Occipital lobe (tissue), 1 donor: ENCODE measurements at regions not wholly inside any gene's neighbourhood (a gene's known extent, or its start where the extent isn't known, plus 50 kb on each side); places are given as distances from the start of the nearest gene placed in this dataset.

Source experiments
- DNase-seq: peaks from one replicate; lab custom pipeline; 2025; lab: John Stamatoyannopoulos, UW

DNA sequence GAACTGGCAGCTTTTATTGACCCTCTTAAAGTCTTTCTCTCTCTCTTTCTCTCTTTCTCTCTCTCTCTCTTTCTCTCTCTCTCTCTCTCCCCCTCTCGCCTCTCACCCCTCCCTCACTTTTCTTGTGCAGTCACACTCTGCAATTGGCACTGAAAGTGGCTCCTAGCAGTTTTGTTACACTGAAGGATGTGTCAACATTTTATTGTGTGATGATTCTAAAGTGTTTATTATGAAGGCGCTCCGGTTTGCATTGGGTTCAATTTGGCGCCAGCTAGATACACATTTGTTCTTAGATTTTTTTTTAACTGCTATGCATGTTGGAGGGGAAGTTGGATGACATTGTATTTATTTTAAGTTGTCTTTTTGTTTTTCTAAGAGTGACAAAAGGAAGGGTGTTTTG lies 64.0 kb upstream of the CHRM3 start:
- no peak for DNase-seq

DNA sequence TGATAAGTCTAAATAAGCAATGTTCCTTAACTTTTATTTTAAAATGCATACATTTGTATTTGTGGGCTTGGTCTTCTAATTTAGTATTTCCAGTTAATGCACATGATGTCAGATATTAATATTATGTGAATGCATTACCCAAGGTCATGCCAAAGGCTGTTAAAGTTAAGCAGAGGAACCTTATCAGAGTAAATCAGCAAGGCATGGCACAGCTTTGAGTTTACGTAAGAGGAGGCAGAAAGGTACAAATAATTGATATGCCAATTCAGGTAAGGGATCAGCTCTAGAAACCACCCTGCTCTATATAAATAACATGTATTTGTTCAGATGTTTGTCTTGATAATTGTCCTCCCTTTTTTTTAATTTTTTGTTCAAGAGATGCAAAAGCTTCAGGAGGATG lies 64.5 kb upstream of the CHRM3 start:
- no peak for DNase-seq

DNA sequence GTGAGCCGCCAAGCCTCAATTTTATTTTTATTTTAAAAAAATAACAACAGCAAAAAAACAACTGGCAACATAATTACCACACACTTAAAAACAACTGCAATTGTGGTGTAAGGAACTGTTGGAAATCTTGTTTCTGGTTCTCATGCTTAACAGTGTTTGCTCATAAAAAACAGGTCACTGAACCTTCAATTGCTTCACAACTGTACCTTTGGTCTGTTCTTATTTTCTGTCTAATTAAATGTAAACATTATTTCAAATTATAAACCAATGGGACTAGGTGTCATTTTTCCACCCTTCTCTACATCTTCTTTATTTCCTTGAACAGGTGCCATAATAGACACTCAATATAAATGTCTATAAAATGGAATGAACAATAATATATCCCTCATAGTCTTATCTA lies 68.4 kb upstream of the CHRM3 start:
- DNase-seq = no peak

DNA sequence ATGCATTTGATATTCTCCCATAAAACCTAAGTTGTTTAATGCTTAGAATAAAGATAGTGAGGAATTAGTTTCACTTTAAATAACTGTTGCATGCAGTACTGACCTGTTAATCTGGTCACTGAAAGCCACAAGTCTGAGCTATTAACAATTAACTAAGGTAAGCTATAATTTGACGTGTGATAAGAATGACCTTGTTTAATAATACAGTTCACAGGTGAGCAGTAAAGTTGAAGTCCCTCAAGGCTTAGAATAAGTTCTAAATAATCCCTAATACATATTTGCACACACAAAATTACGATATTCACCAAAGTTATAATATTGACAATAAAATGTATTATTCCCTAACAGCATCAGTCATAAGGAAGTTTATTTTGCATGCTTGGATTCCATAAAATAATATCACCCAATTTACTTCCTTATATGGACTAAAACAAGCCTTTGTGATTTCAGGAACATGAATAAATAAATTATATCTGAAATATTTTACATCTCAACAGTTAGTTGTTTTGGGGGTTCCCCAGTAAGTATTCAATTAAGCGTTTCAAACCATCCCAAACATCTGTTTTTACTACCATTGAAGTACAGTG lies 70.6 kb upstream of the CHRM3 start:
- DNase-seq = no peak

DNA sequence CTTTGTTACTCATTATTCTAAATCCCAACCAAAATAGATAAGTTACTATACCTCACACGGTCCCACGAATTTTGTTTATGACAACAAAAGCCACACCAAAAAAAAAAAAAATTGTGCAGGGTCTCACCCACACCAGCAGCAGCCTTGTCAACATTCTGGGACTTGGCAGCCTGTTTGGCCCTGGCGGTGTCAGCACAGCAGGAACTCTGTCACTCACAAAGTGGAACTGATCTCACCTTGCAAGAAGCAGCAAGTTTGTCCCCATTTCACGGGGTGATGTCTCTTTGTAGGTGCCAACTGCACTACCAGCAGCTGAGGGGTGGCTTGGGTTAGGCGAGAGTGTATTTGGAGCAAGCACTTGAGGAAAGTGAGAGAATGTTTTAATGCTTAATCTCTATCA lies 75.0 kb upstream of the CHRM3 start:
- no peak for DNase-seq

DNA sequence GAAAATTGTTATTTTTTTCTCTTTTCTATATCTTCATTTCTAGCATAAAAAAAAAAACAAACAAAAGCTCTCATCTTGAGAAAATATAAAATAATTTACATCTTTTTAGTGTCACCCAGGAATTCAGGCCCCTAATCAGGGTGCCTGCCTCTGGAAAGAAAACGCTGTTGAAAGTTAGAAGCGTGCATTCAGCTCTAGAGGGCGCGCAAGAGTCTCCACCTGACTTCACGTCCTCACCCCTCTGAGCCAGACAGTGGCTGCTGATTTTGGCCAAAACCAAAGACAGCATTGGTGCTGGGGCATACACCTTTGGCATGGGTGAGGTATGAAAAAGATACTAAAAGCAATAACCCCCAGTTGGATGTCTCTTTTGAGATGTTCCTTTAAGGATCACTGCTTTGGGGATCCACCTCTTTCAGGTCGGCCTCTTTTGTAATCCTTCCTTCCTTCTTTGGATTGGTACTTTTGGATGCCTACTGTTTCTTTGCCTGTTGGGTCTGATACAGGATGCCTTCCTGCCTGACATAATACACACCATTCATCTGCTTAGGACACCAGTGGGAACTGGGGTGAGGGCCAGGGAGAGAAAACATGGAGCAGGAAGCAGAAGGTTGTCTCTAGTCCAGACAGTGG lies 77.6 kb upstream of the CHRM3 start:
- no peak for DNase-seq

DNA sequence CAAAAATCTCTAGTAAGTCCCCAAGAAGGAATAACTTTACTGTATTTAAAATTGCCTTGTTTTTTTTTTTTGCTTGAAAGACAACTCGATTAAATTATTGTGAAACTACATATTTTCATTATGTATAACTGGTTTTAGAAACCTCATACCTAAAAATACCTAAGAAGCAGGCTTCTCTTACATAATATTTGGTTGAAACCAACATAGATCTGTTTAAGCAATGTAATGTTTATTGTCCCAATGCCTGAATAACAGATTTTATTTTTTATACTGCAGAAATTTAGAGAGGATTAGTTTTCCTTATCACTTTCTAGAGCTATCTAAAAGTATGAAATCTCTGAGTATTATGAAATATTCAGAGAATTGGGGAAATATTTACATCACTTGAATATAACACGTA lies 78.5 kb upstream of the CHRM3 start:
- no peak for DNase-seq

DNA sequence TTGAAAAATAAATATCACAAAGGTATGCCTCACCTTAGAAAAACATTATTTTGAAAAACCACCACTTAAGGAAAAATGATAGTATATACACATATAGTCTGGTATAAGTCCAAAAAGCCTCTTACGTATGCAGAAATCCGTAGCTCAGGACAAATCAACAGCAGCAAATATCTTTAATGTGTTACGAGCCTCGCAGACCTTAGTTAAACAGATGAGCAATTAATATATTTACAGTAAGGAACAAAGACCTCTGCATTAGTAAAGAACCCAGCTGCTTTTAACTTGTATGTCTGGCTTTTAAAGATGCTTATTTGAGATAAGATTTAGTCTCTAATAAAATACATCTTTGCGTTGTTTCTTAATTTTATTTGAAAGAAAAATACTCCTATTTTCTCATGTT lies 79.9 kb upstream of the CHRM3 start:
- DNase-seq = no peak

DNA sequence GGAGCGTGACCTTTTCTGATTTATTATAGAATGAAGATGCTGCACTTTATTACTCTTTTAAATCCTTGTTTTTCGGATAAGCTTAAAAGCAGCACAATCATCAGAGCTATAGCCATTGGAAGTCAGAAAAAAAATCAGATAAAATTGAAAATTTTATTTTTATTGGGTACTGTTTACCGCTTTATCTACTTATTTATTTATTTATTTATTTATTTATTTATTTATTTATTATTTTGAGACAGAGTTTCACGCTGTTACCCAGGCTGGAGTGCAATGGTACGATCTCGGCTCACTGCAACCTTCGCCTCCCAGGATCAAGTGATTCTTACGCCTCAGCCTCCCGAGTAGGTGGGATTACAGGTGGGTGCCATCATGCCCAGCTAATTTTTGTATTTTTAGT lies 83.1 kb upstream of the CHRM3 start:
- no peak for DNase-seq

DNA sequence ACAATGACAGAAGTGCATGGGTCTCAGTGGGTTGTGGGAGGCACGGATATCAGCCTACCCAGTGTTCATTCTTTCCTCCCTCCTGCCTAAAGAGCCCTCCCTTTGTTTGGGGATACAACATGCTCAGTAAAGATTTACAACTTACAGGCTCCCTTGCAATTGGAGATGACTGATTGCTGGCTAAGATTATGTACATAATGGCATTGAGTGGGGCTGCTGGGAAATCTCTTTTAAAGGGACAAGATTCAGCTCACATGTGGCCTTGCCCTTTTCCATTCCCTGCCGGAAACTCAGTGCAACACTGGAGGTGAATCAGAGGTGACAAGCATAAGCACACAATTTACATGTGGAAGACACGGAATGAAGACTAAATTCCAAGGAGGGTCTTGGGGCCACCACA lies 83.7 kb upstream of the CHRM3 start:
- no peak for DNase-seq

DNA sequence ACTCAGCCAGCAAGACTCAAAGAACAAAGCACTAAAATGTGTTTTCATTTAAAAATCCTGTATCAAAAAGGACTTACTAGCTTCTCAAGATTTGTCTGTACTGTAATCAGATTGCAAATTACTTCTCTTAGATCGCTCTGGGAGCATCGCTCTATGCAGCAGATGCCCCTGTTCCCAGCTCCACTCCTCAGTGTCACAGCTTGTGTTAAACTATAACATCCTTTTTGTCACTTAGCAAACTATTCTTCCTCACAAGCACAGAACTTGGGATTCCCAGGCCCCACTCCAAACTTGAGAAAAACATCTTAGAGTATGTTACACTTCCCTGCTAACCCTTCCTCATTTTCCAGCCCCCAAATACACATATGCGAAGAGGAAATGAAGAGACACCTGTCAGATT lies 85.1 kb upstream of the CHRM3 start:
- no peak for DNase-seq

DNA sequence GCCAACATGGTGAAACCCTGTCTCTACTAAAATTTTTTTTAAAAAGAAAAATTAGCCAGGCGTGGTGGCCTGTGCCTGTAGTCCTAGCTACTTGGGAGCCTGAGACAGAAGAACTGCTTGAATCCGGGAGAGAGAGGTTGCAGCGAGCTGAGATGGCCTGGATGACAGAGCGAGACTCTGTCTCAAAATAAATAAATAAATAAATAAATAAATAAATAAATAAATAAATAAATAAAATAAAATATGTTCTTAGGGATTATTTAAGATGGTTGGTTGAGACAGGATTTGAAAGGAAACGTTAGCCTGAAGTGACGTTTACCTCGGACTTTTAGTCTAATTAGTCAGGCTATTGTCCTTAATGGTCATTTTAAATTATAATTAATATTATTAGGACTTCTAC lies 88.5 kb upstream of the CHRM3 start:
- no peak for DNase-seq

DNA sequence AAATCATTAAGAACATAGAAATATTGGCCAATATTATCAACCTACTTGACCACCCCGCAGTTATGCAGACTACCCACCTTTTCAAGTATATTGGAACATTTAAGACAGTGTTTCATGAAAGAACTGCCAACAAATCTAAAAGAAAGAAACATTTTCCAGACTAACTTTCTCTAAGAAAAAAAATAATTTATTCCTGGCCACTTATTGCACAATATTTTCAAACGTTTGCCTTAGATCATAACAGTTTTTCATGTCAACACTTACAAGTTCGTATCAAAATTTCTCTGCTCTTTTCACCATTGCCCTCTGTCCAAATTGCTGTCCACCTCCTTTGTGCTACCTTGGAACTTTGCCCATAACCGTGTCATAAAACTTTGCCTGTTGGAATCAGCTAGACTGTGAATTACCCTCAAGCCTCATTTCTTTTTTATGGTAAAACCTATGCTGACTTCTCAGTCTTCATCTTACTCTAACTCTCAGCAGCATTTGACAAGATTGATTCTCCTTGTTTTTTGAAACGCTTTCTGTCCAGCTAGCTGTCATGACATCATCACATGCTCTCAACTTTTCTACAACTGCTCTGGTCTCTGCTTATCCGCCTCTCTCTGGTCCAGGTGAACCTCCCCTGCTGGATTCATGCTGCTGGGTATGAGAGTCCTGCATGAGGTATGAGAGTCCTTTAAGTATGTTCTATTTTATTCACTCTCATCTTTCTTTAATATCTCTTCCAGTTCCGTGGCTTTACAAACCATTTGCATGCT lies 92.8 kb upstream of the CHRM3 start:
- no peak for DNase-seq

DNA sequence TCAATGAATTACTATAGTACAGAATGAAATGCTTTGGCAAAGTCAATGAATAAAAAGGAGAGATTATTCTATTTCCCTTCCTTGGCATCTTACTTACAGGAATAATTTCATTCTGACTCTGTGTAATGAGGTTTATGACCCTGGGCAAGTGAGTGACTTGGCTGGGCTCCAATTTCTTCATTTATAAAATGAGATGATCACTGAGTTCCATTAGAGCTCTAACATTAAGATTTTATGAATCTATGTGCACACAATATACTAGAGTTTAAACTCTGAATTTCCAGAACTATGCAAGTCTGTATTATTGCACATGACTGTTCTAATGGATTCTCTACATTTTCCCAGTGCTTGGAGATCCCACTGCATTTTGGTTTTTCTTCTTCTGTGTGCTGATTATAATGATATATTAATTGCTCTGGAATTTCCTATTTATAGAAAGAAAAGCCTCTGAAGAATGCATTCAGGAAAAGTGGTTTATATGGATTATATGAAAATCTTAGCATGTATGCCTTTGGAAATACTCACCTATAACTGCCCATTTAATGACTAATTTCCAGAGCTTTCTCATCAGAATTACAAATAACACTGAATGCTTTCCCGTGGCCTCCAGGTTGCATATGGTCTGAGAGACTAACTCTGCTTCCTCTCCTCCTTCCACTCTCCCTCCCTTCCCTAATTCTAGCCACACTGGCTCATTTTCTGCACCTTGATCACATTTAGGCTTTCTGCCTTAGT lies 97.4 kb upstream of the CHRM3 start:
- DNase-seq = no peak

DNA sequence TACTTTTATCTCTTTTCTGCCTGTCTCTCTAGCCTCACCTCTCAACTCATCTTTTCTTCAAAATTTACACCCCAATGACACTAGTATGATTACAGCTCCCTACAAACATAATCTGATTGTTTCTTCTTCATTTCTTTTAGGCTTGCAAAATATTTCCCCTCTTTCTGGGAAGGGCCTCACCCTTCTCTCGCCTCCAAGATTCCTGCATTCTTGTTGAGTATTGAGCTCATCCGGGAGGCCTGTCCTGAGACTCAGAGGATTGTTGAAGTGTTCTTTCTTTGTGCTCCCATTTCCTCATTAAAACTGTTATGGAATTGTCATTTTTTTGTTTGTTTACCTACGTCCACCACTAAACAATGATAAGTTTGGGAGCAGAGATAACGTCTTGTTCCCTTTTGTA lies 99.1 kb upstream of the CHRM3 start:
- DNase-seq = no peak

DNA sequence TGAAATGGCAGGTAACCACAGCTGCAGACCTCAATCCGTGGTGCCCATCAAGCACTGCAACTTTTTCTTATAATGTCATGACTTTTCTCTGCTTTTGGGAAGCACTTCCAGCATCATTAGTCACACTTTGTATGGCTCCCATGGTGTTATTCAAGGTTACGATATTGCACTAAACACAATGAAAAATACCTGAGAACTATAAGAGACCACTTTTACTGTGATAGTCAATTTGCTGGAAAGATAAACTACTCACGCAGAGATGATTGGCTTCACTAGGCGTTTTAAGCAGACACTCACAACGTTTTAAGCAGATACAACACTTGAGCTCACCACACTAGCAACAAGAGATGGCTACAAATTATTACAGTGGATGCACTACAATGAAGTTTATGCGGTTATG lies 103.2 kb upstream of the CHRM3 start:
- no peak for DNase-seq

DNA sequence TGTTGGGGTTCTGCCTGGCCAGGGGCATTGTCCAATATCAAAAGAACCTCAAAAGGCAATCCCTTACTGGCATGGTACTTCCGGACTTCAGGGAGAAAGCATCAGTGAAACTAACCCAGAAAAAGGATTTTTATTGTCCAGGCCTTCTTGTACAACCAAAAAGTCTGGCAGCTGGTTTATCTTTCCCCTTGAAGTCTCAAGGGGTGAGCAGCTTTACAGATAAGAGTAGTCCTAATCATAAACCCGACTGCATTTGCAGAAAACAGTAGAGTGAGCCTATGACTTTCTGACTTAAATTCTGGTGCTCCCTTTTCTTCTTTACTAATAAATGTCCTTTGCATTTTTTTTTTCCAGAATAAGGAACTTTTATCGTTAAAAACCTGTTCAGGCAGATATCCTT lies 104.0 kb upstream of the CHRM3 start:
- no peak for DNase-seq

DNA sequence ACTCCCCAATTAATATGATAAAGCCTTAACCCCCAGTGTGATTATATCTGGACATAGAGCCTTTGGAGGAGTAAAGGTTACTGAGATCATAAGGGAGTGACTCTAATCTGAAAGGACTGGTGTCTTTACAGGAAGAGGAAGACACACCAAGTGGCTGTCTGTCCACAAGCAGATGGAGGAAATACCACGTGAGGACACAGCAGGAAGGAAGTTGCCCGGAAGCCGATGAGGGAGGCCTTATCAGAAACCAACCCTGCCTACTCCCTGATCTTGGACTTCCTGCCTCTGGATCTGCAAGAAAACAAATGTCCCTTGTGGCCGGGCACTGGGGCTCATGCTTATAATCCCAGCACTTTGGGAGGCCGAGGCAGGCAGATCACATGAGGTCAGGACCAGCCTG lies 110.3 kb upstream of the CHRM3 start:
- no peak for DNase-seq

DNA sequence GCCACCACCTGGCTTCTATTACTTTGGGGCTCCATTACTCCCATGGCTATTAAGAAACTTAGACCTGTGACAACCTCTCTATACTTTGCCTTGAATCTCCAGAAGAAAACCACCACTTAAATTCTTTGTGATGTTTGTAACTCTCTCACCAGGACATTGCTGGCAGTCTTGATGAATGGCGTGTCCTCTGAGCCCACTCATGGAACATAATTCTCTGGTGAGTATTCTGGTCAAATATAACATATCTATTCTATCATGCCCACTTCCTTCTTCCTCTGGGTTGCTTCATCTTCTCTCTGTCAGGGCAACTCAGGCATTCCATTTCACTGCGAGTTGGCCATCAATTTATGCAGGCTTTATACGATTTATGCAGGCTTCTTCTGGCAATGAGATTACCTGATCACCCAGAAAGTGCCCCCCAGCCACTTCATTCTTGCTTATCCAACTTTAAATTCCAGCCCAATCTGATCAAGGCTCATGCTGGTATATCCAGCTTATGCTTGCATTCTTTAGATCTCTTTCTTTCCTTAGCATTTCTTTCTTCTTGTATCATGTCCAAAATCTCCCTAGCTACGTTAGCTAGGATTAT lies 112.0 kb upstream of the CHRM3 start:
- no peak for DNase-seq

DNA sequence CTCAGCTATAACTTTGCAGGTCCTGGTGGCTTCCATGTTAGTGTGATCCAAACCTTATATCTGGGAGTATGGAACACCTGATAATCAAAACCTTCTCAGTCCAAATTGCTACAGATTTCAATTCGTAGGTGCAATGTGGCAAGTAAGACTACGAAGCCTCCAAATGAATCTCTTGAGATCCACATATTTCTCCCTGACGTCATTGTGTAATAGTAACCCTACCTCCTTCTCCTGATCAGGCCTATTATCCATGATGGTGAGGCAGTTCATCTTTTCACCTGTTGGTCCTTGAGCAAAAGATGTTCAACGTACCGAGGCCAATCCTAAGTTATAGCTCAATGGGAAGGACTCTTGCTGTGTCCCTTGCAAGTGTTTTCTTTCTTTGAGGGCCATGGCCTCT lies 115.9 kb upstream of the CHRM3 start:
- no peak for DNase-seq

DNA sequence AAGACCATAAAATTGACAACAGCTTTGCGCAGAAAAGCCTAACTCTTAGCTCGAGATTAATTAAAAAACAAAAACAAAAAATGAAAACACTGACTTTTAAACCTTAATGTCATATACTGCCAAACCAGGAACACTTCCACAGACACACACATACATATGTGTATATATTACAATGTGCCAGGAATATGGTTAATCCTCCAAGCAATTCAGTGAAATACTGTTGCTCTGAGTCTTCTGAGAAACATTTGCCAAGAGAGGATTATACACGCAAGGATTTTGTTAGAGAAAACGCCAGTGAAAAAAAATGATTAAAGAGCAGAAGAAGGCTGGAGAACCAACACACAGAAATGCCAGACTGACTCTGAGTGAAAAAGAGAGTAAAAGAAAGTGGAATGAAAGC lies 116.7 kb upstream of the CHRM3 start:
- no peak for DNase-seq

DNA sequence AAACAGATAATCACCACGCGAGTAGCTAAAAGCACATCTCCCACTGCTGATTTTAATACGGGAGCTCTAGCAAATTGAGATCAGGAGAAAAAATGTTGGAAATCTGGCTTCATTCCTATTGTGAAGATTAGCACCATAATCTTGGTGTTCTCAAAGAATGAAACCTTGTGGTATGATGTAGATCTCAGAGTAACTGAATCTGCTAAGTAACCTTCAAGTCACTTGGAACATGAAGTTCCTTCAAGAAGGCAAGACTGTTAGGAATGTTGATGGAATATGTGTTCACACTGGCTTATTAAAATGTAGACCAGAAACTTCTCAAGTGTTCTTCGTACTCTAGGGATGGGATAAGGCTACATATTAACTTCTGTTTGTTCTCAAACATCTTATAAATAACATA lies 117.4 kb upstream of the CHRM3 start:
- no peak for DNase-seq
